Caco-2 (cell line): ENCODE measurements at regions not wholly inside any gene's neighbourhood (a gene's known extent, or its start where the extent isn't known, plus 50 kb on each side); places are given as distances from the start of the nearest gene placed in this dataset.

Experiments
- BruUV-seq: library from RNA; stranded (reverse); fragments of 400-500 nt; replicated peaks from 2 replicates; lab custom pipeline; 2021; lab: Mats Ljungman, UMichigan
- CTCF ChIA-PET: fragments of 300-600 bp; sonication (Branson Sonifier 250); formaldehyde crosslinking; loops from one replicate; lab custom pipeline; 2022; ENCODE audit warnings: antibody characterized with exemption; lab: Charles Lee
- POLR2A ChIA-PET: fragments of 300-600 bp; sonication (Branson Sonifier 250); formaldehyde crosslinking; loops from one replicate; lab custom pipeline; 2022; ENCODE audit warnings: antibody characterized with exemption; lab: Charles Lee
- DNase-seq, 2 experiments: peaks; one replicate each; pipeline versions ENCODE4 v3.0.0 to v3.0.0-alpha.2; 2020 to 2022
- H3K27me3 ChIP-seq: replicated peaks from 2 replicates; pipeline ENCODE4 v1.6.0; 2011; ENCODE audit warnings: low read length; ENCODE audit not compliant: control insufficient read depth, insufficient read depth
- H3K36me3 ChIP-seq: 2 replicates; pipeline ENCODE4 v1.5.1; 2011; ENCODE audit warnings: low read length; ENCODE audit not compliant: control insufficient read depth, insufficient read depth
- H3K4me1 ChIP-seq: fragments of 250-450 bp; sonication (Bioruptor Pico); 2 replicates; pipeline ENCODE4 v1.5.1; 2020; ENCODE audit warnings: mild to moderate bottlenecking
- H3K4me3 ChIP-seq: 2 replicates; pipeline ENCODE4 v1.5.1; 2011; ENCODE audit warnings: low read depth, mild to moderate bottlenecking, control low read depth, low read length
- H3K9me3 ChIP-seq: fragments of 250-450 bp; sonication (Bioruptor Pico); 2 replicates; pipeline ENCODE4 v1.5.1; 2020; ENCODE audit warnings: mild to moderate bottlenecking, moderate library complexity
- H3K27ac Mint-ChIP-seq: one replicate; pipeline ENCODE4 v1.8.0; 2022; ENCODE audit warnings: mixed read lengths; ENCODE audit not compliant: unreplicated experiment
- H3K27me3 Mint-ChIP-seq: one replicate; pipeline ENCODE4 v1.8.0; 2022; ENCODE audit warnings: mixed read lengths; ENCODE audit not compliant: insufficient read depth, unreplicated experiment
- H3K36me3 Mint-ChIP-seq: one replicate; pipeline ENCODE4 v1.8.0; 2022; ENCODE audit warnings: mild to moderate bottlenecking, mixed read lengths; ENCODE audit not compliant: insufficient read depth, unreplicated experiment
- H3K4me1 Mint-ChIP-seq: one replicate; pipeline ENCODE4 v1.8.0; 2022; ENCODE audit warnings: low read depth, mixed read lengths; ENCODE audit not compliant: unreplicated experiment
- H3K4me3 Mint-ChIP-seq: one replicate; pipeline ENCODE4 v1.8.0; 2022; ENCODE audit warnings: mild to moderate bottlenecking, moderate library complexity, mixed read lengths; ENCODE audit not compliant: unreplicated experiment
- H3K9me3 Mint-ChIP-seq: one replicate; pipeline ENCODE4 v1.8.0; 2022; ENCODE audit warnings: mixed read lengths; ENCODE audit not compliant: unreplicated experiment
- CTCF ChIP-seq, 2 experiments: fragments of 200-600 bp in 1 of 2; IDR thresholded peaks; 1 replicate in 1 of 2; 2 replicates in 1 of 2; pipeline versions ENCODE4 v1.5.1 to v1.8.0; 2011 to 2022; ENCODE audit warnings: antibody characterized with exemption in 1 of 2, control low read depth in 1 of 2, inconsistent platforms in 1 of 2, low read depth in 1 of 2, low read length in 1 of 2, mild to moderate bottlenecking in 1 of 2, moderate library complexity in 1 of 2; ENCODE audit not compliant: insufficient read depth in 1 of 2, severe bottlenecking in 1 of 2, unreplicated experiment in 1 of 2
- intact Hi-C: fragments of 100-400 bp; cut with micrococcal nuclease; formaldehyde crosslinking; loops from one replicate; pipeline ENCODE4 v1.10.0; 2022; ENCODE audit not compliant: unreplicated experiment

- Histone ChIP-seq H3K4me3 (no peak overlapping the region), H3K36me3 (no peaks in the 10 kb centered on the region), H3K27me3 (0 out of 2 replicates have a peak, but pooled peaks cover 1% of the 10 kb centered on the region), H3K4me1 (no peaks in the 10 kb centered on the region), H3K9me3 (no peaks in the 10 kb centered on the region)
- H3K9me3 Mint-ChIP-seq, result no peaks in the 10 kb centered on the region
- H3K4me3 Mint-ChIP-seq, result no peak overlapping the region
- no peaks in the 10 kb centered on the region for H3K36me3 Mint-ChIP-seq
- H3K27ac Mint-ChIP-seq, result no peak overlapping the region
- no peak for DNase-seq
- intact Hi-C loops, result no loop called here
- CTCF ChIA-PET, result interaction anchor here (0.6 kb wide), 1 partner anchor 473 kb away, joined by 4 read pairs; no protein-coding TSS in a partner anchor
- POLR2A ChIA-PET, result no interaction called here
- TF ChIP-seq CTCF (IDR thresholded peaks at IDR 0.05; ENCODE audit: insufficient read depth in 1 of 2, low read depth in 1 of 2, low read length in 1 of 2, severe bottlenecking in 1 of 2, unreplicated experiment in 1 of 2), result no peak
- H3K27me3 Mint-ChIP-seq, result peaks cover 3% of the 10 kb centered on the region
- no peaks in the 10 kb centered on the region for H3K4me1 Mint-ChIP-seq
- no TSS peak for BruUV-seq
Measured at GRCh38 chr13:80486402-80486801, 145.5 kb upstream of the SPRY2 start.

- intact Hi-C loops, result no loop called here
- Mint-ChIP-seq H3K4me1 (no peaks in the 10 kb centered on the region), H3K4me3 (no peak overlapping the region), H3K9me3 (no peaks in the 10 kb centered on the region), H3K36me3 (no peaks in the 10 kb centered on the region), H3K27me3 (peaks cover 3% of the 10 kb centered on the region), H3K27ac (no peak overlapping the region)
- ChIA-PET CTCF (no interaction called here), POLR2A (no interaction called here)
- BruUV-seq, result no TSS peak
- Histone ChIP-seq H3K9me3 (no peaks in the 10 kb centered on the region), H3K36me3 (no peaks in the 10 kb centered on the region), H3K4me1 (no peaks in the 10 kb centered on the region), H3K27me3 (0 out of 2 replicates have a peak, but pooled peaks cover 1% of the 10 kb centered on the region), H3K4me3 (no peak overlapping the region)
- TF ChIP-seq CTCF (IDR thresholded peaks at IDR 0.05; ENCODE audit: insufficient read depth in 1 of 2, low read depth in 1 of 2, low read length in 1 of 2, severe bottlenecking in 1 of 2, unreplicated experiment in 1 of 2), result no peak
- no peak for DNase-seq
Measured at GRCh38 chr13:80483157-80483556, 142.2 kb upstream of the SPRY2 start.

- H3K4me1 ChIP-seq, result no peaks in the 10 kb centered on the region
- no peak overlapping the region for H3K27ac Mint-ChIP-seq
- peaks cover 3% of the 10 kb centered on the region for H3K27me3 Mint-ChIP-seq
- no peaks in the 10 kb centered on the region for H3K36me3 ChIP-seq
- no peak overlapping the region for H3K4me3 Mint-ChIP-seq
- intact Hi-C loops, result no loop called here
- H3K36me3 Mint-ChIP-seq, result no peaks in the 10 kb centered on the region
- no peaks in the 10 kb centered on the region for H3K4me1 Mint-ChIP-seq
- no peak overlapping the region for H3K4me3 ChIP-seq
- H3K27me3 ChIP-seq, result 0 out of 2 replicates have a peak, but pooled peaks cover 1% of the 10 kb centered on the region
- no peak for DNase-seq
- BruUV-seq, result no TSS peak
- H3K9me3 Mint-ChIP-seq, result no peaks in the 10 kb centered on the region
- ChIA-PET POLR2A (no interaction called here), CTCF (no interaction called here)
- H3K9me3 ChIP-seq, result no peaks in the 10 kb centered on the region
- no peak for TF ChIP-seq CTCF (IDR thresholded peaks at IDR 0.05; ENCODE audit: insufficient read depth in 1 of 2, low read depth in 1 of 2, low read length in 1 of 2, severe bottlenecking in 1 of 2, unreplicated experiment in 1 of 2)
Measured at GRCh38 chr13:80481588-80481987, 140.7 kb upstream of the SPRY2 start.
